ENCODE measurements at regions not wholly inside any gene's neighbourhood (a gene's known extent, or its start where the extent isn't known, plus 50 kb on each side); places are given as distances from the start of the nearest gene placed in this dataset.
"Not testable (repeated sequence)": the region's sequence is repeated elsewhere in the genome, so short reads cannot be mapped to it uniquely, and the experiment has no call there.

DNA sequence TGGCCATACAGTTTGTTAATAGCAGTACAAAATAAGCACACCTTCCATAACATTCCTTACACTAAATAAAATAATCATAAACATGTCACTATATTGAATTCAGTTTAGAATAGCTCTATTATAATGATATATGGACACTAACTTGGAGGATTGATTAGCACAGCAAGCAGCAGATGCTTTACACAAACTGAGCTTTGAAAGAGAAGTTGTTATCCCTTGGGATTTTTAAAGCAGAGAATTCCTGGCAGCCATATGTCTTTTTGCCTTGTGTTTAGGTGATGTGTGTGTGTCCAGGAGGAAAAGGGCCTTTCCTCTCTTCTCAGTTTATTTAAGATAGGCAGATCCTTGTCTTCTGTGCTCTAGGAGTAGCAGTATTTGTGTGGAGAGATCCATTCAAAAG is 232.2 kb upstream of the GRIN3A start:
- no peak for DNase-seq

DNA sequence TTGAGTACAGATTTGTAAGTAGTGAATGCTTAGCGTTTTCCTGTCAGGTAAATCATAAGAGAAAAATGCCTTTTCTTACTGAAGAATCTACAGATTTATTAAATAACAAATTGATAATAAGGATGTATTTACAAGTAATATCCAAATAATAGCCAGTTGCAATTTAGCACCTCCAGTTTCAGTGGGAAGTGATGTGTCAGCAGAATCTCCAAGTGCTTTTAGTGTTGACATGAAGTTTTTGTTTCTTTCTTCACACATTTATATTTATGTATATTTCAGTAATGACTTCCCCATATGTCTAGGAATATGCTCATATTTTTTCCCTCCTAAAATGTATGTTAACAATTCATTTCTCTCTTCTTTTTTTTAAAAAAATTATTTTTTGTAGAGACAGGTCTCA is 229.9 kb upstream of the GRIN3A start:
- no peak for DNase-seq

DNA sequence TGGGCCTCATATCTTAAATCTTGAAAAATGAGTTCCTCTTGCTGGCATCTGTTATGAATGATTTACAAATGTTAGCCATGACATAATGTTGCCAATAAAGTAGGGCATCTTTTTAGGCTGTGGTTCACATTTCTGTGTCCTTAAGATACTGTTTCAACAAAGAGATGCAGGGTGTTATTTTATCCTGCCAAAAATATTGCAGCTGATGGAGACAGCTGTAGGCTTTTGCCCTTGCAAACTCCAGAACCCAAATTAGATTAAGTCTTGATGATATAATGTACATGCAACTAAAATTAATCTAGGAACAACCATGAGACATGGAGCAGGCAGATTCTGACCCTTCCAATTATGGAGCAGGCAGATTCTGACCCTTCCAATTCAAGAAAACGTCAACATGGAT is 228.2 kb upstream of the GRIN3A start:
- no peak for DNase-seq

DNA sequence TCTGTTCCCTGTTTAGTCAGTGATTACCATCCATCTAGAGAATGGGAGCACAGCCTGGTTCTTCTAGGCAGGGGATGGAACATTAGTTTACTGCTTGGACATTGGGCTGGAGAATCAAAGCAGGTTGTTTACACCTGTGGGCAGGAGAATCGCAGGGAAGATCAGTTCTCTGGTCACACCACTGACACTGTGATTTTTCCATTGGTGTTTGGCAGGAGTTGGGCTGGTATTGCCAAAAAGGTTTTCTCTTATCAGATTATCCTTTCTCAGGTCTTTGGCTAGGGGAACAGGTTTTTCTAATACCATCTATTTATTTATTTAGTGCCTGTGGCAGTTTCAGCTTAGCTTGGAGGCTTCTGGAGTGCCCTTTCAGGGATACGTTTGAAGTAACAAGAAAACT is 219.3 kb upstream of the GRIN3A start:
- no peak for DNase-seq

DNA sequence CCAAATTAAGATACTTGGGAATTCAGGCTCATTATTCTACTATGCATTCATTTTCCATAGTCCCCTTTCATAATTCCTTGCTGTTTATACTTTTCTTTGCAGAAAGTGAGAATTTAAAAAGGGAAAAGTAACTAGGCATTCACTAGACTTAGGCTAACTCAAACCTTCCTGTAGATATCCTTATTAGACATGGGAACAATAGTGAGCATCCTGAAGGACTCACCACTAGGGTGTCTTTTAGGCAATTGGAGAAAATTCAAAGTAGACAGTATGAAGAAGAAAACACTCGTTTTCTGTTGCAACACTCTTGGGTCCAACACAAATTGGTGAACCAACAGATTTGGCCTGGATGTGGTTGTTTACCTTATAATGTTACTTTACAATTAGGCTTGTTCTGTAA is 213.2 kb upstream of the GRIN3A start:
- DNase-seq = no peak

DNA sequence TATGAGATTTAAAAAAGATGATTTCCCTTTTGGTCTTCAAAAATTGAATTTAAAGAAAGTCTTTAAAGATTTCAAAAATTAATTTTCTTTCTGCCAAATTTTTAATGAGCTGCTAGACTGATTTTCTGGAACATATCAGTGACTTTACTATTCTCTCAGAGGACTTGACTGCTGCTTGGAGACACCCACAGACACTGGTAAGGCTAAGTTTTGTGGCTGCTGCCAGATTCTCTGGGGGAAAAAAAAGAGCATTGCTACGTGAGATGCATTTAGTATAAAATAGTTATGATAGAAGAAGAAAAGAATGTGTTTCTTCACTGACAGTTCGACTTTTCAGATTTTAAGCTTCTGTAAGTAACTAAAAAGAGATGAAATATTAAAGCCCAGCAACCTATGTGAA is 193.3 kb upstream of the GRIN3A start:
- DNase-seq = no peak

DNA sequence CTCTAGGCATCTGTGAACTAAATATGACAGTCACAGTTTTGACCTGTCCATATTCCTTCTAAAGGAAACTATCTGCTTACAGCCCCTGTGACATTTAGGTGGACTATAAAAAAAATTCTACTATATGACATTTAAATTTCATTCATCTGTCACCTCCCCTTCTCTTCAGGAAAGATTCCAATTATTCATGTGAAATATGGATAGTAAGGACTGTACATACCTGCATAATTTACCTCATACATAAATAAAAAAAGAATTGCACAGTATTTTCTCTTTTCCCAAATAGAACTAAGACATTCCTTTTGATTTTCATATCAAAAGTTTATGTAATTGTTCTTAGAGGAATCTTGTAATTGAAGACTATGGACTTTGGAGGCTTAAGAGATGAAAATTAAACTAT is 192.3 kb upstream of the GRIN3A start:
- DNase-seq = no peak

DNA sequence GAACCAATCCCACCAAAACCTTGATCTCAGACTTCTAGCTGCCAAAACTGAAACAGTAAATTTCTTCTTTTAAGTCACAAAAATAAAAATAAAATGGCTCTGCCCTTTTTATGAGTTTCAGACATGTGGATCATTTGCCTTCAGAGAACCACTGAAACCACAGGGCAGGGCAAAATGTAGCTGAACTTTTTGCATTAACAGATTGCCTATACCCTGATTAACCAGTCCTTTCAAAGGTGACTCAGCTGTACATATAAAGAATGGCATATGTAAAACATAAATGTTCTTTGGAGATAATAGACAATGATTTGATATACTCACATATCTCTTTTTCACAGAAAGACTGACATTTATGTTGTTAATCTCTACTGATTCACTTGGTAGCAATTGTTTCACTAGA is 187.1 kb upstream of the GRIN3A start:
- DNase-seq = no peak

DNA sequence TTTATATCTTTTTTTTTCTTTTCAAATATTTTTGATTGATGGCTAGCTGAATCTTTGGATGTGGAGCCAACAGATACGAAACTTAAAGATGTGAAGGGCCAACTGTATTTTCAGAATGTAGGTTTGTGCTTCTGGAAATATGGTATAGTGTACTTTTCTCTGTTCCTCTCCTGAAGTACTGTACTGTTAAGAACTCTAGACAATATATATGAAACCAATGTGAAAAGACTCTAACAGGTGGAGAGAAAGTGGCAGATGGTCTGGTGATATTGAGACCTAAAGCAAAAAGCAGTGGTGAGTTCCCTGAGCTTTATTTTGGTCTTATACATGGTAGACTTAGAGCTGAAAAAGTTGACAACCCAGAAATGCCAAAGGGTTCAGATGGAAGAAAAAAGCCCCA is 185.0 kb upstream of the GRIN3A start:
- DNase-seq = no peak

DNA sequence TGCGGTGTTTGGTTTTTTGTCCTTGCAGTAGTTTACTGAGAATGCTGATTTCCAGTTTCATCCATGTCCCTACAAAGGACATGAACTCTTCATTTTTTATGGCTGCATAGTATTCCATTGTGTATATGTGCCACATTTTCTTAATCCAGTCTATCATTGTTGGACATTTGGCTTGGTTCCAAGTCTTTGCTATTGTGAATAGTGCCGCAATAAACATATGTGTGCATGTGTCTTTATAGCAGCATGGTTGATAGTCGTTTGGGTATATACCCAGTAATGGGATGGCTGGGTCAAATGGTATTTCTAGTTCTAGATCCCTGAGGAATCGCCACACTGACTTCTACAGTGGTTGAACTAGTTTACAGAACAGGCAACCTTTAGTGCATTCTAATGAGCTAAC is 178.5 kb upstream of the GRIN3A start:
- not testable (repeated sequence) for DNase-seq

DNA sequence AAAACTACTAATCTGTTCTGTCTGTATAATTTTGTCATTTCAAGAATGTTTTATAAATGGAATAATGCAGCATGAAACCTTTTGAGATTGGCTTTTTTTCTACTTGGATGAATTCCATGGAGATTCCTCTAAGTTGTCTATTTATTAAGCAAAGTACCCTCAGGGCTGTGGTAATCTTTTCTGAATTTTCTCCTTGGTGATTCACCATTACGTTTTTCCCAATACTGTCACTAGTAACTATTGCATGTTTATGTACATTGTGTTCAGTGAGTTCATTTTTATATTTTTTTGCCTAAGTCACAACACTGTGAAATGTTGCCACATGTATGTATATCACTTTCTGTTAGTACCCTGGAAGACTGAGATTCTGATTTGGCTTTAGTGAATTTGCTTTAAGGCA is 177.0 kb upstream of the GRIN3A start:
- DNase-seq = no peak

DNA sequence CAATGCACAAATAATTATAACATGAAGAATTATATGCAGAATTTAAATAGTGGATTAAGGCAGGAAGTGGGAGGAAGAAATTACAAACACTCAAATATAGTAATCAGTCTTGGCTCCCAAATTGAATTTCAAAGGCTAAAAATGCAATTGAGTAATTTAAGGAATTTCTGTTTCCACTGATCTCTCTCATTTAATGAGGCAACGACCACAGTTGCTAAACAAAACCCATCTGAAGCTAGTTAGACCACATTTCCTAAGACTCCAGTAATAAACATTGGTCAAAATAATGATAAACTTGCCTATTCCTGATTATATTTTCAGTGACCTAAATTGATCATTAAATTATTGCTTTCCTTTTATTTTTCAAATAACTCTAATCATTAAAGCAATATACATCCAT is 174.3 kb upstream of the GRIN3A start:
- DNase-seq = no peak

DNA sequence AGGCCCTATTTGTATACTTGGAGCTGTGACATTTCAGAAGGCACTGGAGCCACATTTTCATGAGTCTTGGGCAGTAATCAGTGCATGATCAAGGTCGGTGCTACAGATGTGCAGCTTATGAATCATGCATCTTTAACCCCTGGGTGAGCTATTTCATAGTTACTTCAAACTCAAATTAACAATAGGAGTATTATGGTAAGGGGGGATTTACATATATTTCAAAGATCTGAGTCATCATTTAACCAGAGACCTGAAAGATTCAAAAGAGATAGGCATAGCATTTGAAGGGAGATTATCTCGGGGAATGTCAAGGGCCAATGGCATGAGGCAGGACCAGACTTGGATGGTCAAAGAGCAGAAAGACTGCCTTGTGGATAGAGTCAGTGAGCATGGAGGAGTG is 169.0 kb upstream of the GRIN3A start:
- DNase-seq = no peak

DNA sequence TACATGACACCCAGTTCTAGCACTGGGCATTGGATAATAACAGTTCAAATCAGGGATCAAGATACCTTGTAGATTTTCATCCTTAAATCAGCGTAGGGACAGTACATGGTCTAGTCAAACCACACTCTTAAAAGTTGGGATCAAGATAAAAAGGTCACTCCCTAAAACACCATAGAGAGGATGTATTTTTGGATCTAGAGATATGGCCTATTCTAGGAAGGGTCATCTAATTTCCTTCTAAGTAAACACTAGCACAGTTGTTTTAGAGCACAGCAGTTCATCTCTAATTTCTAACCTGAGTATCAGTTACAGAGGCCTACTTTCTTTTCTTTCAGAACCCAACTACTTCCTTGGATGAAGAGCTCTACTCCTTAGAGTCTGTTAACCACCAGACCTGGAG is 166.4 kb upstream of the GRIN3A start:
- DNase-seq = no peak

DNA sequence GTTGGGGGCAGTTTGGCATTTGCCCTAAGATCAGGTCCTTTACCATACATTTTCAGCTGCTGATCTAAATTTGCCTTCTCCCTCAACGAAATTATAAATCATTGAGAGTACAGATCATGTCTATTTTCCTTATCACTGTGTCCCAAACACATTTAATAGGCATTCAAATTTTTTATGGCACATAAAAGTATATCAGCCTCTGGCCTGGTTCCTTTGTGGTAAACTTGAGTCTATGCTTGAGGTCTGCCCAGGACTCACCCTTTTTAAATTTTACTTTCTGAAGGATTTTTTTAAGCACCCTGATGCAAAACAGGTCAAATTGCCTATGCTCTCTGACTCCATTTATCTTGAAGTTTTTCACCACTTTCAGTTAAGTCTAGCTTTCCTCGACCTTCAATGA is 163.6 kb upstream of the GRIN3A start:
- DNase-seq = no peak

DNA sequence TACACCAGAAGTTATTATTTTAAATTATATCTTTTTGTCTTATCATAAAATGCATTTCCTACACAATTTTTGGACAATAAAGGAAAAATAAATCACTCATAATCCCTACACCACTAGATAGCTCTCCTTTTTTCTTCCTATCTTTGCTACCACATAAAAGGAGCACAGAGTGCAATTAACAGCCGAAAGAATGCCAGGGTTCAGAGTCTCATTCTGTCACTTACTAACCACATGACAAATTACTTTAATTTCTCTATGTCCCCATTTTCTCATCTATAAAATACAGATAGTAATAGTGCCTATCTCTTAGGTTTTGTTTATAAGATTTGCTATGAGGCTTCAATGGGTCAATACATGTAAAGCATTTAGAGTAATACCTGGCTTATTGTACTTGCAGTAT is 158.7 kb upstream of the GRIN3A start:
- no peak for DNase-seq

DNA sequence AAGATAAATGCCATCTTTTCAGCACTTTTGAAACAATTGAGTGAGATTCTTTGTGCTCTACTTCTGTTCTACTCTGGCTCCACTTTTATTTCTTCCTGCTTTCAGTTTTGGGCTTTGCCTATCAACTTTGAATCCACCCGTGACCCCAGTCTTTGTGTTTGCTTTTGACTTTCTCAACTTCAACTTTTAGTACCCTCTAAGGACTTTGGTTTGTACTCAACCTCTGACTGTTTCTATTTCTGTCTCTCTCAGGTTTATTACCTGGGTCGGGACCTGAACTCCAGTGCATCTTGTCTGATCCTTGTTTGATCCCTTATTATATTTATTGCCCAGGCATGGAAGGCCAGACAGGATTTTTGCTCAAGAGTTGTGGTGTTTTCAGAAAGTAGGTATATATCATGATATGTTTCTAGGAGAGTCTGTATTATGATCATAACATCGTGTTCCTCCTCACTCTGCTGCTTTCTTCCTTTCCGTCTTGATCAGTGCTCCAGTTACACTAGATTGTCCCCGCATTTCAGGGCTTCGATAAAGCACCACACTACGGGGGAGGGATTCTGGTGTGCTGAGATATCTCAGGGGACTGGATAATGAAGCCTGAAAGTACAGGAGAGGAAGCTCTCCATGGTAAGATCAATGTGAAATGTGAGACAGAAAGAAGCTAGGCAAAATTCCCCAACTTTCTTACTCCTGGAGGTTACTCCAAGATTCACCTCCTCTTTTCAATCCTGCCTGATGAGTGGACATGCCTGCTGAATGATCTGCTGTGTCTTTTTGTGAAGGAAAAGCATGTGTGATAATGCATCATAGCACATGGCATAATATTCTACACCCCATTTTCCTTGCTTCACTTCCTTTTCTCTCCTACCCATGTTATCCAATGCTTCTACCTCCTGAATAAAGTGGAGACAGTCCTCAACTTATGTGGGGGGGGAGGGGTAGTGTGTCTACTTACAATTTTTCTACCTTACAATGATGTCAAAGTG is 155.5 kb upstream of the GRIN3A start:
- DNase-seq = no peak

DNA sequence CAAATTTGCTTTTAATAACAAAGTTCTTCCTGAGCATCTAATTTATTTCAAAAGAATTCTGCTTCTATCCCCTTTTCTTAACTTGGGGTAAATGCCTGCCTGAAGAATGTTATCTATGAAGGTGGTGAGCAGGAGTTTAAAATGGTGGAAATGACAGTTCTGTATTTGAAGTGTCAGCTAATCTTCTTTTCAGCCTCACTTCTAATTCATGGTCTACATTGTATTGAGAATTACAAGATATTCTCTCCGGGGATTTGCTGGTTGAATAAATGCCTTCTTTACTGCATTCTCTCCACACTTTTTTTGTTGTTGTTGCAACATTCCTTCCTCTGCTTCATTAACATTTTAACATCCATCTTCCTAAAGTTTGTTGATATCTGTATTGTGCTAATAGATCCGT is 143.1 kb upstream of the GRIN3A start:
- DNase-seq = no peak

DNA sequence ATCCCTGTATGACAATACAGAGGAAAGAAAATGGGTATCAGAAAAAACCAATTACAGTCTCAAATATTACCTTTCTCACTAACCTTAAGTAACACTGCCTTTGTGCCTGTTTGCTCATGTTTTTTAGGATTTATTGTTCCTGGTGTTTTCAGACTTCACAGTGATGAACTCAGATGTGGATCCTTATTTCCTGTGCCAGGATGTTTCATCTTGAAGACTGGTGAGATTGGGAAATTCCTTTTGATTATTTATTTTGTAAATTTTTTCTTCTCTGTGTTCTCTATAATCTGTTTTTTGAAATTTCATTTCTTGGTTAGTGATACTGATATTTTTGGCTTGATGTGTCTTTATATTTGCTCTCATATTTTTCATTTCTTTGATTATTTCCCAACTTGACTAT is 142.4 kb upstream of the GRIN3A start:
- DNase-seq = no peak

DNA sequence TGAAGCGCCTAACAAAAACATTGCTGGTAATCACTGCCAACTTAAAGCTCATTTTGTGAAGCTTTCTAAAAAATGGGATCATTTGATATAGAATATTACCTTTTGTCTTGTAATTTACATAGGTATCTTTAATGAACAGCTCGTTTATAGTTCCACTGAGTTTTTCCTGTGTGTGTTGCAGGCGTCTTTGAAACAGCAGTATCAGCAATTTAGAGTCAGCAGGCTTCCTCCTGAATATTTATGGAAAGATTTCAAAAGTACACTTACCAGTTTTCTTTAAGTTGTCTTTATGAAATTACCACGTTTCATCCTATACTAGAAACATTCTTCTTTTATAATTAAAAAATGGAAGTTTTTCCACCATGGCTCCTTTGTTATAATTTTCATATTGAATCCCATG is 140.3 kb upstream of the GRIN3A start:
- DNase-seq = no peak

DNA sequence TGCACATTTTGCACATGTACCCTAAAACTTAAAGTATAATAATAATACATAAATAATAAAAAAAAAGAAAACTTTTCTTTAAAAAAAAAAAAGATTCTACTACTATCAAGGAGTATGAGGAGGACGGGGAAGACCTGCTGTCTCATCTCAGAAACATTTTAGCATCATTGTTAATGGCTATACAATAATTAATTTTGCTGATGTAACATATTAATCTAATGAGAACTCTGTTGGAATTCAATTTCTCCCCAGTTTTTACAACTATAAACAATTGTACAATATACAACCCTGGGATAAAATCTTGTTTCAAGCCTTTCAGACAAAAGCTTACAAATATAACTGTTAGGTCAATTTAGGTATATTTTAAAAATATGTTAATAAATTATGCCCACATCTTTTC is 139.0 kb upstream of the GRIN3A start:
- no peak for DNase-seq

DNA sequence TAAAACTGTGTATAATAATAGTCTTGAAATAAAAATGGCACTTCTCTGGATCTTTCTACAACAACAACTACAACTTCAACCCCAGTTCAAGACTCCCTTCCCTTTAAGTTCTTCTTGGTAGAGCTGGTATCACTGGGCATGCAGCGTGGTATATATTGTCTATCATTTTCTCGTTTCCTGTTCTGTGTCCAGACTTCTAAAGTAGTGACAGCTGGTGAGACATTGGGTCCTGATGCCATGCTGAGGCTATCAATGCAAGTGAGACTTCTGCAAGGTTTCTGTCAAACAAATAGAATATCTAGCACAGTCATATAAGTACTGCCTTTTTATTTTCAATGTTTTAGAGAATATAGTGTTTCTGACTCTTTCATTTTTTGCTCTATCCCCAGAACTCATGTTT is 123.0 kb upstream of the GRIN3A start:
- no peak for DNase-seq

DNA sequence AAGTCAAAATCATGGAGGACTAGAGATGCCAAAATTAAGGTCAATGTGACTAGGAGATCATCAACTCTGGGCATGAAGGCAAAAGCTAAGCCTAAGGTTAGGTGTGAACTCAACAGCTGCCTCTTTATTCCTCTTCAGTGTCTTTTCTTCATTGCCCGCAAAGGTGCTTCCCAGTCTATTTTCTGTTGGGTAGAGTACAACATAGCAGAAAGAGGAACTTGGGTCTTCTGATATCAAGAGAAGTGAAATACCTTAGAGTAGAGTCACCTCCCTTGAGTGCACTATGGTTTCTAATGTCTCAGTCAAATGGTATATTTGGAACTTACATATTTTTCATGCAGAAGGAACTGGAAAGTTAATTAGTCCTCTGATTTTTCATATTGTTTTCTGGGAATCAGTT is 122.5 kb upstream of the GRIN3A start:
- DNase-seq = no peak

DNA sequence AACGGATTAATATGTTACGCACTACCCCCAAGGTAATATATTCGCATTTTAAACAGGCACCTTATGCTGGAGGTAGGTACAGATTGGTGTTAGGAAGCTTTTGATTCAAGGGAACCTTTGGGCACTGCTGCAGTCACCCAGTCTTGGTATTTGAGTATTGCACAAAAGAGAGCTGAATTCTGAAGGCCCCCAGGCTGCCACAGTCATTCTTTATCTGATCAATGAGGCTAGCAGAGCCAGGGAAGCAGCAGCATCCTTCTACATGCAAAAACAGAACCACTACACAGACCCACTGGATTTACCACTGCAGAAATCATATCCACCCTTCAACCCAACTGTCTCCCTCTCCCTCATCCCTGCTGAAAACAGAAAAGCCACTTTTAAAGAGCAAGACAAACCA is 121.2 kb upstream of the GRIN3A start:
- DNase-seq = no peak

DNA sequence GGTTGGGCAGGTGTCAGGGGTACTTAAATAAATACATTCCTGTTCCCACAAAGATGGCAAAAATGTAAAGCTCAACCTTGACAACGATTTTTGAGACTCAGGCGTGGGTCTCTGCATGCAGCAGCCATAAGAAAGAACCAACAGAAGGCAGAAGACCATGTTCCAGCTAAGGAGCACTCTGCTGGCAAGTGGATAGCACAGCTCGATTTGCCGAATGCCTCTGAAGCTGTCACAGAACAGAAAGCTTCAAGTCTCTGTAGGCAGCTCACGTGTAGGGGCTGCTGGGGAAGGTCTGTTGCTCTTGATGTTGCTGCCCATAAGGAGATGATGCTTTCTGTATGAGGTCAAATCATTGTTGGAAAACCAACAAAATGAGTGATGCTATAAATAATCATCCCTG is 119.6 kb upstream of the GRIN3A start:
- DNase-seq = no peak
